IPS DF 4.7 (cell line): ENCODE measurements at regions not wholly inside any gene's neighbourhood (a gene's known extent, or its start where the extent isn't known, plus 50 kb on each side); places are given as distances from the start of the nearest gene placed in this dataset.
"Not testable (repeated sequence)": the region's sequence is repeated elsewhere in the genome, so short reads cannot be mapped to it uniquely, and the experiment has no call there.

Source experiments
- DNase-seq: peaks from one replicate; pipeline ENCODE4 v3.0.0-alpha.2; 2013; ENCODE audit warnings: low spot score; ENCODE audit errors: extremely low read depth

GRCh38 chr2:153307223-153307622, 171.3 kb downstream of the RPRM start:
- no peak for DNase-seq

GRCh38 chr2:153299809-153300208, 178.8 kb downstream of the RPRM start:
- no peak for DNase-seq

GRCh38 chr2:153299217-153299616, 179.3 kb downstream of the RPRM start:
- DNase-seq: no peak

- DNase-seq: no peak
Measured at GRCh38 chr2:153294199-153294786, 184.3 kb downstream of the RPRM start.

GRCh38 chr2:153291718-153292117, 186.8 kb downstream of the RPRM start:
- no peak for DNase-seq

- DNase-seq: peak; percentile 41
Measured at GRCh38 chr2:153287109-153287801, 191.3 kb downstream of the RPRM start.

- no peak for DNase-seq
Measured at GRCh38 chr2:153268941-153269461, 209.6 kb downstream of the RPRM start.

GRCh38 chr2:153256876-153257275, 221.7 kb downstream of the RPRM start:
- DNase-seq: not testable (repeated sequence)

GRCh38 chr2:153246636-153247035, 231.9 kb downstream of the RPRM start:
- not testable (repeated sequence) for DNase-seq

- no peak for DNase-seq
Measured at GRCh38 chr2:153235516-153235915, 243.0 kb downstream of the RPRM start.

GRCh38 chr2:153232464-153232863, 246.1 kb downstream of the RPRM start:
- no peak for DNase-seq

- DNase-seq: no peak
Measured at GRCh38 chr2:153230977-153231376, 247.6 kb downstream of the RPRM start.

GRCh38 chr2:153228904-153229303, 249.7 kb downstream of the RPRM start:
- DNase-seq: no peak

GRCh38 chr2:153227981-153228380, 250.6 kb downstream of the RPRM start:
- no peak for DNase-seq

GRCh38 chr2:153222231-153223165, 256.1 kb downstream of the RPRM start:
- DNase-seq: no peak

- no peak for DNase-seq
Measured at GRCh38 chr2:153221506-153221905, 257.1 kb downstream of the RPRM start.

- no peak for DNase-seq
Measured at GRCh38 chr2:153221087-153221486, 257.5 kb downstream of the RPRM start.

GRCh38 chr2:153218851-153219250, 259.7 kb downstream of the RPRM start:
- no peak for DNase-seq

- no peak for DNase-seq
Measured at GRCh38 chr2:153214337-153214736, 264.2 kb downstream of the RPRM start.

GRCh38 chr2:153213022-153213421, 265.5 kb downstream of the RPRM start:
- no peak for DNase-seq

GRCh38 chr2:153197402-153198386, 280.9 kb downstream of the RPRM start:
- DNase-seq: no peak
